Karpas-422 (cell line): ENCODE measurements at regions not wholly inside any gene's neighbourhood (a gene's known extent, or its start where the extent isn't known, plus 50 kb on each side); places are given as distances from the start of the nearest gene placed in this dataset.

ENCODE experiments used
- DNase-seq: peaks from one replicate; pipeline ENCODE4 v3.0.0-alpha.2; 2015
- H2AFZ ChIP-seq: fragments of 200-600 bp; sonication (generic); 2 replicates; pipeline ENCODE4 v1.6.1; 2014; ENCODE audit warnings: antibody characterized with exemption, low read length, mixed read lengths
- H3K27ac ChIP-seq: fragments of 200-600 bp; sonication (generic); 2 replicates; pipeline ENCODE4 v1.5.1; 2014; ENCODE audit warnings: mild to moderate bottlenecking, low read length, moderate library complexity
- H3K27me3 ChIP-seq: fragments of 200-600 bp; sonication (generic); 2 replicates; pipeline ENCODE4 v1.6.1; 2014; ENCODE audit warnings: low read length, mixed read lengths
- H3K36me3 ChIP-seq: fragments of 200-600 bp; sonication (generic); 2 replicates; pipeline ENCODE4 v1.6.1; 2014; ENCODE audit warnings: low read length, mixed read lengths; ENCODE audit not compliant: insufficient read depth
- H3K4me1 ChIP-seq: fragments of 200-600 bp; sonication (generic); 2 replicates; pipeline ENCODE4 v1.6.1; 2014; ENCODE audit warnings: mild to moderate bottlenecking, low read length, mixed read lengths
- H3K4me2 ChIP-seq: fragments of 200-600 bp; sonication (generic); 2 replicates; pipeline ENCODE4 v1.6.1; 2014; ENCODE audit warnings: low read length, low read depth, mild to moderate bottlenecking; ENCODE audit not compliant: poor library complexity, severe bottlenecking
- H3K4me3 ChIP-seq: fragments of 200-600 bp; sonication (generic); 2 replicates; pipeline ENCODE4 v1.5.1; 2014; ENCODE audit warnings: mild to moderate bottlenecking, antibody characterized with exemption, low read length, mixed read lengths
- H3K79me2 ChIP-seq: fragments of 200-600 bp; sonication (generic); 2 replicates; pipeline ENCODE4 v1.6.1; 2014; ENCODE audit warnings: mild to moderate bottlenecking, low read length, mixed read lengths
- H3K9ac ChIP-seq: fragments of 200-600 bp; sonication (generic); 2 replicates; pipeline ENCODE4 v1.6.0; 2014; ENCODE audit warnings: low read length
- H3K9me2 ChIP-seq: fragments of 200-600 bp; sonication (generic), shearing (Covaris generic); replicated peaks from 2 replicates; pipeline ENCODE4 v1.6.0; 2014; ENCODE audit warnings: mild to moderate bottlenecking, low read length, moderate library complexity; ENCODE audit not compliant: insufficient read depth
- H3K9me3 ChIP-seq: fragments of 300-700, 200-600 bp; sonication (generic); 2 replicates; pipeline ENCODE4 v1.6.1; 2014; ENCODE audit warnings: low read length, mixed read lengths
- H4K20me1 ChIP-seq: fragments of 200-600 bp; sonication (generic); 2 replicates; pipeline ENCODE4 v1.6.1; 2014; ENCODE audit warnings: mild to moderate bottlenecking, antibody characterized with exemption, low read length, low read depth; ENCODE audit not compliant: insufficient read depth

GRCh38 chr9:2340046-2340760 is 281.4 kb upstream of the VLDLR start:
- no peaks in the 10 kb centered on the region for H3K36me3 ChIP-seq
- H3K4me3 ChIP-seq: no peak overlapping the region
- DNase-seq: no peak

DNA sequence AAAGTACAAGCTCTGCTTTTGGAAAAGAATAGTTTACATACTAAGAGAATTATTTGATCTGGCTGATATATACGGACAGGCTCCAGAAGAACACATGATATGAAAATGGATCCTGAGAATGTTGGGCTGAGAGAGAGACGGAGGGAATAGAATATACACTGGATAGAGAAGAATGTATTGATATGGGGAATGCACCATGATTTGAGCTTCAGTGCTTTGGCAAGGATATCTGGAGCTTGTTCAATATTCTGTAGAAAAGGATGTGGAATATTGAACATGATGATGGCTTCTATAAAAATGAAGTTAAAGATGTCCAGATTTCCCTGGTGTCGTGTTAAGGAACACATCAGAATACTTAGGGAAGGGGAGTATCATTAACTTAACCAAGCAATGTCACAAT is 280.5 kb upstream of the VLDLR start:
- DNase-seq: no peak
- no peak overlapping the region for H2AFZ ChIP-seq
- no peaks in the 10 kb centered on the region for H4K20me1 ChIP-seq
- no peaks in the 10 kb centered on the region for H3K79me2 ChIP-seq
- H3K9me3 ChIP-seq: no peaks in the 10 kb centered on the region
- H3K4me3 ChIP-seq: no peak overlapping the region
- H3K9me2 ChIP-seq: no peaks in the 10 kb centered on the region
- H3K27me3 ChIP-seq: no peaks in the 10 kb centered on the region
- H3K27ac ChIP-seq: no peak overlapping the region
- H3K36me3 ChIP-seq: no peaks in the 10 kb centered on the region
- no peak overlapping the region for H3K9ac ChIP-seq
- H3K4me1 ChIP-seq: peaks cover 27% of the 10 kb centered on the region
- H3K4me2 ChIP-seq: no peak overlapping the region

More at GRCh38 chr9:2340046-2340760, 281.4 kb upstream of the VLDLR start:
- no peaks in the 10 kb centered on the region for H3K9me2 ChIP-seq
- no peak overlapping the region for H3K27ac ChIP-seq
- no peak overlapping the region for H2AFZ ChIP-seq
- no peaks in the 10 kb centered on the region for H3K9me3 ChIP-seq
- peaks cover 25% of the 10 kb centered on the region for H3K4me1 ChIP-seq
- no peak overlapping the region for H3K9ac ChIP-seq
- no peak overlapping the region for H3K4me2 ChIP-seq
- no peaks in the 10 kb centered on the region for H4K20me1 ChIP-seq
- H3K27me3 ChIP-seq: no peaks in the 10 kb centered on the region
- H3K79me2 ChIP-seq: no peaks in the 10 kb centered on the region

DNA sequence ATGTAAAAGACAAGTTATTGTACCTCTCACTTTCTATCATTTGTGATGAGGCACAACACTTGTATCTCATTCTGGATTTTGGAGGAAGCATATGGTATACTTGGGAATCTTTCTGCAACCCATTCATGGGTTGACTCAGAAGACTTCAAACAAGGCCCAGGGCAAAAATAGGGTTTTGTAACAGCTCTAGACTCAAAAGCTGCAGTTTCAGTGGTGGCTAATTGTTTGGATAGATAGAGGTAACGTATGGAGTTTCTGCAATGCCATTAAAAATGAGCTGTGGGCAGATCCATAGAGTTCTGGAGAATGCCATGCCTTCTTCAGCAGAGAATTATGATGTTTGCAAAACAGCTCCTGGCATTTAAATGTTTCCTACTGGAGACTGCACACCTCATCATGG is 279.6 kb upstream of the VLDLR start:
- H3K36me3 ChIP-seq: no peaks in the 10 kb centered on the region
- H3K27ac ChIP-seq: no peak overlapping the region
- no peaks in the 10 kb centered on the region for H4K20me1 ChIP-seq
- no peak overlapping the region for H3K4me2 ChIP-seq
- no peak for DNase-seq
- H2AFZ ChIP-seq: no peak overlapping the region
- no peak overlapping the region for H3K4me3 ChIP-seq
- no peaks in the 10 kb centered on the region for H3K79me2 ChIP-seq
- H3K9ac ChIP-seq: no peak overlapping the region
- no peaks in the 10 kb centered on the region for H3K9me3 ChIP-seq
- H3K4me1 ChIP-seq: peaks cover 25% of the 10 kb centered on the region
- no peaks in the 10 kb centered on the region for H3K27me3 ChIP-seq
- H3K9me2 ChIP-seq: no peaks in the 10 kb centered on the region

GRCh38 chr9:2343756-2344155 is 277.8 kb upstream of the VLDLR start:
- Histone ChIP-seq H3K27ac (no peak overlapping the region), H3K79me2 (no peaks in the 10 kb centered on the region), H3K9me3 (no peaks in the 10 kb centered on the region), H4K20me1 (no peaks in the 10 kb centered on the region), H3K9ac (no peak overlapping the region), H3K4me2 (no peak overlapping the region), H3K36me3 (no peaks in the 10 kb centered on the region), H3K4me1 (peaks cover 21% of the 10 kb centered on the region), H3K4me3 (no peak overlapping the region), H2AFZ (no peak overlapping the region), H3K9me2 (no peaks in the 10 kb centered on the region), H3K27me3 (no peaks in the 10 kb centered on the region)
- no peak for DNase-seq

- H3K4me2 ChIP-seq: no peak overlapping the region
- H3K36me3 ChIP-seq: no peaks in the 10 kb centered on the region
- no peak overlapping the region for H3K27ac ChIP-seq
- peaks cover 21% of the 10 kb centered on the region for H3K4me1 ChIP-seq
- no peaks in the 10 kb centered on the region for H3K9me3 ChIP-seq
- H3K4me3 ChIP-seq: no peak overlapping the region
- no peak for DNase-seq
- H3K27me3 ChIP-seq: no peaks in the 10 kb centered on the region
- no peak overlapping the region for H2AFZ ChIP-seq
- H4K20me1 ChIP-seq: no peaks in the 10 kb centered on the region
- no peak overlapping the region for H3K9ac ChIP-seq
- no peaks in the 10 kb centered on the region for H3K79me2 ChIP-seq
- H3K9me2 ChIP-seq: no peaks in the 10 kb centered on the region
These were observed 277.2 kb upstream of the VLDLR start for GRCh38 chr9:2344436-2344835.

- DNase-seq: no peak
- no peak overlapping the region for H3K27ac ChIP-seq
- H3K4me2 ChIP-seq: no peak overlapping the region
- no peaks in the 10 kb centered on the region for H3K36me3 ChIP-seq
- H3K27me3 ChIP-seq: no peaks in the 10 kb centered on the region
- H3K4me3 ChIP-seq: no peak overlapping the region
- H3K9me3 ChIP-seq: no peaks in the 10 kb centered on the region
- H3K9me2 ChIP-seq: no peaks in the 10 kb centered on the region
- peaks cover 21% of the 10 kb centered on the region for H3K4me1 ChIP-seq
- no peaks in the 10 kb centered on the region for H4K20me1 ChIP-seq
- no peaks in the 10 kb centered on the region for H3K79me2 ChIP-seq
- no peak overlapping the region for H3K9ac ChIP-seq
- peak overlapping the region; percentile 6; the same call in 1 of the 2 replicates for H2AFZ ChIP-seq
These were observed 276.6 kb upstream of the VLDLR start for GRCh38 chr9:2345013-2345412.

GRCh38 chr9:2346277-2346913 is 275.2 kb upstream of the VLDLR start:
- no peaks in the 10 kb centered on the region for H3K9me3 ChIP-seq
- H3K9me2 ChIP-seq: no peaks in the 10 kb centered on the region
- H3K27me3 ChIP-seq: no peaks in the 10 kb centered on the region
- no peaks in the 10 kb centered on the region for H4K20me1 ChIP-seq
- no peak overlapping the region for H3K4me3 ChIP-seq
- H3K4me2 ChIP-seq: no peak overlapping the region
- H3K27ac ChIP-seq: no peak overlapping the region
- DNase-seq: no peak
- no peak overlapping the region for H3K9ac ChIP-seq
- H3K36me3 ChIP-seq: no peaks in the 10 kb centered on the region
- H2AFZ ChIP-seq: no peak overlapping the region
- H3K4me1 ChIP-seq: peaks cover 14% of the 10 kb centered on the region
- no peaks in the 10 kb centered on the region for H3K79me2 ChIP-seq

- Histone ChIP-seq H3K9me3 (no peaks in the 10 kb centered on the region), H3K27ac (no peak overlapping the region), H3K4me3 (no peak overlapping the region), H3K4me2 (no peak overlapping the region), H3K36me3 (no peaks in the 10 kb centered on the region), H3K79me2 (no peaks in the 10 kb centered on the region), H3K9me2 (no peaks in the 10 kb centered on the region), H2AFZ (no peak overlapping the region), H4K20me1 (no peaks in the 10 kb centered on the region), H3K27me3 (no peaks in the 10 kb centered on the region), H3K4me1 (peaks cover 12% of the 10 kb centered on the region), H3K9ac (no peak overlapping the region)
- DNase-seq: no peak
These were observed 270.3 kb upstream of the VLDLR start for GRCh38 chr9:2351324-2351723.
